Activated CD8-positive, alpha-beta T cell treated with anti-CD3 and anti-CD28 coated beads for 36 hours (primary cell): ENCODE measurements at regions not wholly inside any gene's neighbourhood (a gene's known extent, or its start where the extent isn't known, plus 50 kb on each side); places are given as distances from the start of the nearest gene placed in this dataset.

ENCODE experiments used
- ATAC-seq: fragments of 200-7000 bp; cut with Tn5 transposase; one replicate; pipeline ENCODE4 v1.10.0; 2021; ENCODE audit warnings: mild to moderate bottlenecking, moderate library complexity
- CTCF ChIA-PET: fragments of 350-600 bp; sonication (Branson Sonifier 250); formaldehyde crosslinking; loops from one replicate; lab custom pipeline; 2021; ENCODE audit warnings: antibody characterized with exemption; lab: Charles Lee
- POLR2A ChIA-PET: fragments of 350-600 bp; sonication (Branson Sonifier 250); formaldehyde crosslinking; loops from one replicate; lab custom pipeline; 2021; ENCODE audit warnings: antibody characterized with exemption; lab: Charles Lee
- DNase-seq: peaks from one replicate; pipeline ENCODE4 v3.0.0-alpha.2; 2020
- H3K27ac Mint-ChIP-seq: one replicate; pipeline ENCODE4 v1.8.0; 2021; ENCODE audit warnings: mild to moderate bottlenecking, mixed read lengths
- H3K27me3 Mint-ChIP-seq: one replicate; pipeline ENCODE4 v1.8.0; 2021; ENCODE audit warnings: mixed read lengths
- H3K36me3 Mint-ChIP-seq: one replicate; pipeline ENCODE4 v1.8.0; 2021; ENCODE audit warnings: low read depth, mixed read lengths
- H3K4me1 Mint-ChIP-seq: one replicate; pipeline ENCODE4 v1.8.0; 2021; ENCODE audit warnings: low read depth, mixed read lengths
- H3K4me3 Mint-ChIP-seq: one replicate; pipeline ENCODE4 v1.8.0; 2021; ENCODE audit warnings: mild to moderate bottlenecking, moderate library complexity, mixed read lengths
- H3K9me3 Mint-ChIP-seq: one replicate; pipeline ENCODE4 v1.8.0; 2021; ENCODE audit warnings: mixed read lengths
- CTCF ChIP-seq: fragments of 200-600 bp; IDR thresholded peaks from one replicate; pipeline ENCODE4 v1.8.0; 2022; ENCODE audit warnings: antibody characterized with exemption, mild to moderate bottlenecking
- intact Hi-C: fragments of 100-400 bp; cut with micrococcal nuclease; formaldehyde crosslinking; loops from one replicate; pipeline ENCODE4 v1.10.0; 2022

DNA sequence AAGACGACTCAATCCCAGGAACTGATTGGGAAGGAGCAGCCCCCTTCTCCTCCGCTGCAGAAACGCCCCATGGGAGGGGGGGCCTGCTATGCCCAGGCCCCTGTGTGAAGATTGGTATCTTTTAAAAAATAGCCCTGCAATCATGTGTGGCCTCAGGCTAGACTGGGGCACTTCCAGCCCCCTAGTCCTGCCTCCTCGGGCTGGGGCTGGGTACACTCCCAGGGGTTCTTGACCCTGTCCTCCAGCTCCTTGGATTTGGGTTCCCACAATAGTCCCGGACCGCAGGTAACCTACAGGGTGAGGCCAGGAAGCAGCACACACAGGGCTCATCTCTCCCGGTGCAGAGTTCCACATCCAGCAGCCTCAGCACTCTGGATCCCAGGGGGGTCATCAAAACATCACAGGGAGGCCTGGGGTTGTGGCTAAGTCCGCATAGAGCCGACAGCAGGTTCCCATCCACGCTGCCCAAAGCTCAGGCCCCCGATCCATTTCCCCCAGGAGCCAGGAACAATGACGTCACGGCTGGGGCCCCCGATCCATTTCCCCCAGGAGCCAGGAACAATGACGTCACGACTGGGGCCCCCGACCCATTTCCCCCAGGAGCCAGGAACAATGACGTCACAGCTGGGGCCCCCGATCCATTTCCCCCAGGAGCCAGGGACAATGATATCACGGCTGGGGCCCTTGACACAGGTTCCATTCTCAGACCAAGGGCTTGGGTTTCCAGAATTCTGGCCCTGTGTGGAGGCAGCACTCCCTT lies 202.4 kb downstream of the IRF8 start:
- no peaks in the 10 kb centered on the region for H3K36me3 Mint-ChIP-seq
- ATAC-seq (no peak), DNase-seq (no peak)
- peaks cover 5% of the 10 kb centered on the region for H3K27me3 Mint-ChIP-seq
- ChIA-PET POLR2A (no interaction called here), CTCF (interaction anchor here (0.9 to 1.4 kb wide), 2 partner anchors 280 to 1128 kb away, joined by 3 to 4 read pairs; no protein-coding TSS in a partner anchor)
- intact Hi-C loops, result no loop called here
- H3K9me3 Mint-ChIP-seq, result no peaks in the 10 kb centered on the region
- no peak overlapping the region for H3K27ac Mint-ChIP-seq
- TF ChIP-seq CTCF, result no peak
- no peak overlapping the region for H3K4me3 Mint-ChIP-seq
- no peaks in the 10 kb centered on the region for H3K4me1 Mint-ChIP-seq

- H3K27me3 Mint-ChIP-seq, result peaks cover 5% of the 10 kb centered on the region
- intact Hi-C loops, result no loop called here
- no peak overlapping the region for H3K27ac Mint-ChIP-seq
- no peaks in the 10 kb centered on the region for H3K36me3 Mint-ChIP-seq
- no peaks in the 10 kb centered on the region for H3K9me3 Mint-ChIP-seq
- CTCF ChIA-PET, result interaction anchor here (1.4 kb wide), 1 partner anchor 281 kb away, joined by 4 read pairs; no protein-coding TSS in a partner anchor
- DNase-seq (no peak), ATAC-seq (no peak)
- H3K4me1 Mint-ChIP-seq, result no peaks in the 10 kb centered on the region
- TF ChIP-seq CTCF, result no peak
- POLR2A ChIA-PET, result no interaction called here
- no peak overlapping the region for H3K4me3 Mint-ChIP-seq
These were observed 202.9 kb downstream of the IRF8 start for GRCh38 chr16:86101897-86102157.

GRCh38 chr16:86103320-86103719 lies 204.4 kb downstream of the IRF8 start:
- CTCF ChIA-PET, result no interaction called here
- no peak for TF ChIP-seq CTCF
- intact Hi-C loops, result no loop called here
- POLR2A ChIA-PET, result no interaction called here
- no peak overlapping the region for H3K4me3 Mint-ChIP-seq
- H3K36me3 Mint-ChIP-seq, result no peaks in the 10 kb centered on the region
- DNase-seq, result no peak
- peaks cover 5% of the 10 kb centered on the region for H3K27me3 Mint-ChIP-seq
- H3K9me3 Mint-ChIP-seq, result no peaks in the 10 kb centered on the region
- H3K27ac Mint-ChIP-seq, result no peak overlapping the region
- ATAC-seq, result no peak
- H3K4me1 Mint-ChIP-seq, result no peaks in the 10 kb centered on the region

- H3K4me3 Mint-ChIP-seq, result no peak overlapping the region
These were observed 205.6 kb downstream of the IRF8 start for GRCh38 chr16:86104537-86105048.

More at GRCh38 chr16:86104537-86105048, 205.6 kb downstream of the IRF8 start:
- no peak for DNase-seq
- Mint-ChIP-seq H3K27ac (no peak overlapping the region), H3K4me1 (no peaks in the 10 kb centered on the region), H3K27me3 (peaks cover 4% of the 10 kb centered on the region), H3K9me3 (no peaks in the 10 kb centered on the region), H3K36me3 (no peaks in the 10 kb centered on the region)
- ChIA-PET POLR2A (no interaction called here), CTCF (no interaction called here)
- intact Hi-C loops, result no loop called here
- TF ChIP-seq CTCF, result no peak
- no peak for ATAC-seq
